Activated CD8-positive, alpha-beta T cell treated with anti-CD3 and anti-CD28 coated beads for 36 hours (primary cell): ENCODE measurements at regions not wholly inside any gene's neighbourhood (a gene's known extent, or its start where the extent isn't known, plus 50 kb on each side); places are given as distances from the start of the nearest gene placed in this dataset.

Source experiments
- ATAC-seq: fragments of 200-7000 bp; cut with Tn5 transposase; one replicate; pipeline ENCODE4 v1.10.0; 2021; ENCODE audit warnings: mild to moderate bottlenecking, moderate library complexity
- CTCF ChIA-PET: fragments of 350-600 bp; sonication (Branson Sonifier 250); formaldehyde crosslinking; loops from one replicate; lab custom pipeline; 2021; ENCODE audit warnings: antibody characterized with exemption; lab: Charles Lee
- POLR2A ChIA-PET: fragments of 350-600 bp; sonication (Branson Sonifier 250); formaldehyde crosslinking; loops from one replicate; lab custom pipeline; 2021; ENCODE audit warnings: antibody characterized with exemption; lab: Charles Lee
- DNase-seq: peaks from one replicate; pipeline ENCODE4 v3.0.0-alpha.2; 2020
- H3K27ac Mint-ChIP-seq: one replicate; pipeline ENCODE4 v1.8.0; 2021; ENCODE audit warnings: mild to moderate bottlenecking, mixed read lengths
- H3K27me3 Mint-ChIP-seq: one replicate; pipeline ENCODE4 v1.8.0; 2021; ENCODE audit warnings: mixed read lengths
- H3K36me3 Mint-ChIP-seq: one replicate; pipeline ENCODE4 v1.8.0; 2021; ENCODE audit warnings: low read depth, mixed read lengths
- H3K4me1 Mint-ChIP-seq: one replicate; pipeline ENCODE4 v1.8.0; 2021; ENCODE audit warnings: low read depth, mixed read lengths
- H3K4me3 Mint-ChIP-seq: one replicate; pipeline ENCODE4 v1.8.0; 2021; ENCODE audit warnings: mild to moderate bottlenecking, moderate library complexity, mixed read lengths
- H3K9me3 Mint-ChIP-seq: one replicate; pipeline ENCODE4 v1.8.0; 2021; ENCODE audit warnings: mixed read lengths
- intact Hi-C: fragments of 100-400 bp; cut with micrococcal nuclease; formaldehyde crosslinking; loops from one replicate; pipeline ENCODE4 v1.10.0; 2022
- TF ChIP-seq, protein P1 (sequence below): fragments of 200-600 bp; IDR thresholded peaks from one replicate; pipeline ENCODE4 v1.8.0; 2022; ENCODE audit warnings: antibody characterized with exemption, mild to moderate bottlenecking

DNA sequence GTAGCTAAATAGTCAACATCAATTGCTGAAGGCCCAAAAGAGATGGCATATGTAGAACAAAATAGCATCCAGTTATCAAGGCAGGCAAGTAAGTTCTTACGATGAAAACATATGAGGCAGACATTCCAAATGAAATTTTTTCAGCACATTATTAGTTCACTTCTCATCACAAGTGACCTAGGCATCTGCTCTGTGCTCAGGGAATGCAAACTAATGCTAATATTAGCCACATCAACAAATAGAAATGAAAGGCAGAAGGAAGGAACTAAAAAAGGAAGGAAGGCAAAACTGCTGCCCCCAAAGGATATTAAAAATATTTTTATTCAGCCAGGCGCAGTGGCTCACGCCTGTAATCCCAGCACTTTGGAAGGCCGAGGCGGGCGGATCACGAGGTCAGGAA is 51.2 kb upstream of the ROCK1 start:
- Mint-ChIP-seq H3K9me3 (no peaks in the 10 kb centered on the region), H3K27me3 (peaks cover 3% of the 10 kb centered on the region), H3K36me3 (no peaks in the 10 kb centered on the region), H3K4me3 (no peak overlapping the region), H3K27ac (no peak overlapping the region), H3K4me1 (no peaks in the 10 kb centered on the region)
- DNase-seq (no peak), ATAC-seq (no peak)
- ChIA-PET POLR2A (no interaction called here), CTCF (interaction anchor here (1.1 to 1.5 kb wide), 3 partner anchors 16 to 32 kb away, joined by 4 to 5 read pairs (median 5); no protein-coding TSS in a partner anchor)
- TF ChIP-seq, protein P1, sequence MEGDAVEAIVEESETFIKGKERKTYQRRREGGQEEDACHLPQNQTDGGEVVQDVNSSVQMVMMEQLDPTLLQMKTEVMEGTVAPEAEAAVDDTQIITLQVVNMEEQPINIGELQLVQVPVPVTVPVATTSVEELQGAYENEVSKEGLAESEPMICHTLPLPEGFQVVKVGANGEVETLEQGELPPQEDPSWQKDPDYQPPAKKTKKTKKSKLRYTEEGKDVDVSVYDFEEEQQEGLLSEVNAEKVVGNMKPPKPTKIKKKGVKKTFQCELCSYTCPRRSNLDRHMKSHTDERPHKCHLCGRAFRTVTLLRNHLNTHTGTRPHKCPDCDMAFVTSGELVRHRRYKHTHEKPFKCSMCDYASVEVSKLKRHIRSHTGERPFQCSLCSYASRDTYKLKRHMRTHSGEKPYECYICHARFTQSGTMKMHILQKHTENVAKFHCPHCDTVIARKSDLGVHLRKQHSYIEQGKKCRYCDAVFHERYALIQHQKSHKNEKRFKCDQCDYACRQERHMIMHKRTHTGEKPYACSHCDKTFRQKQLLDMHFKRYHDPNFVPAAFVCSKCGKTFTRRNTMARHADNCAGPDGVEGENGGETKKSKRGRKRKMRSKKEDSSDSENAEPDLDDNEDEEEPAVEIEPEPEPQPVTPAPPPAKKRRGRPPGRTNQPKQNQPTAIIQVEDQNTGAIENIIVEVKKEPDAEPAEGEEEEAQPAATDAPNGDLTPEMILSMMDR: no peak
- intact Hi-C loops: no loop called here

DNA sequence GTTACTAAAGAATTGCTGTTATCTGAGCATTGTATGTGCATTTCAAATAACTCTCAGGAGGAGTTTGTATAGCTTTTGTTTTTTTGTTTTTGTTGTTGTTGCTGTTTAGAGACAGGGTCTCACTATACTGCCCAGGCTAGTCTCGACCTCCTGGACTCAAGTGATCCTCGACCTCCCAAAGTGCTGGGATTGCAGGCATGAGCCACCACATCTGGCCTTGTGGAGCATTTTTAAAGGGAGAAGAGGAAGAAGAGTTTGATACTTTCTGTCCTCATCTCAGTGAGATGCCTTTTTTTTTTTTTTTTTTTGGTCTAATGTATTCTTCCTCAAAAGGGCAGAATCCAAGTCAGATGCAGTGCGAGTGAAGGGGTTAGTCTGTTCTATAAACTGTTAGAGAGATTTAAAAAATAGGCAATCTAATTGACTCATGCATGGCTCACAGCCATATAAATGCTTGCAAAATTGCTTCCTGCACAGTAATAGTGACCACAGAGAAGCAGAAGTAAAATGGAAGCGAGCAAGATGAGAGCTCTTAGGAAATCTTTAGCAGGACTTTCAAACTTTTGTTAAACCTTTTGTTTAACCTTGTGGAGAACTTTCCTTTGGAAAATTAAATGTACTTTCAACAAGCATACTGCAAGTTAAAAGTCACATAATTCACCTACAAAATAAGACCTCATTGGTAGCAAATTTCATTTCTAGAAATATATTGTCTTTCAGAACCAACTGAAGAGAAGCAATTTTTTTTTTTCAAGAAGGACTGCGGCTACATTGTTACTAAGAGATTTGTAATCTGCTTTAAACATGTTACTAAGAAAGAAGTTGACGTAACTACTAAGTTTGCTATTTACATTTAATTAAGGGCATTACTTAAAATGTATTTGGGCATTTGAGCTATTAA is 52.3 kb upstream of the ROCK1 start:
- H3K4me3 Mint-ChIP-seq: no peak overlapping the region
- CTCF ChIA-PET: interaction anchor here (1.1 to 1.3 kb wide), 2 partner anchors 15 to 31 kb away, joined by 4 to 5 read pairs; no protein-coding TSS in a partner anchor
- H3K27me3 Mint-ChIP-seq: peaks cover 3% of the 10 kb centered on the region

GRCh38 chr18:21164548-21165095 is 53.0 kb upstream of the ROCK1 start:
- Mint-ChIP-seq H3K4me3 (no peak overlapping the region), H3K4me1 (no peaks in the 10 kb centered on the region), H3K27me3 (peaks cover 5% of the 10 kb centered on the region), H3K9me3 (no peaks in the 10 kb centered on the region), H3K27ac (no peak overlapping the region), H3K36me3 (no peaks in the 10 kb centered on the region)
- TF ChIP-seq, protein P1: no peak
- DNase-seq: no peak
- POLR2A ChIA-PET: no interaction called here
- no peak for ATAC-seq
- CTCF ChIA-PET: interaction anchor here (1.5 kb wide), 1 partner anchor 14 kb away, joined by 5 read pairs; no protein-coding TSS in a partner anchor
- intact Hi-C loops: no loop called here

More for the DNA sequence above, 52.3 kb upstream of the ROCK1 start:
- ATAC-seq (no peak), DNase-seq (no peak)
- Mint-ChIP-seq H3K27ac (no peak overlapping the region), H3K9me3 (no peaks in the 10 kb centered on the region), H3K36me3 (no peaks in the 10 kb centered on the region), H3K4me1 (no peaks in the 10 kb centered on the region)
- intact Hi-C loops: no loop called here
- POLR2A ChIA-PET: no interaction called here
- TF ChIP-seq, protein P1: no peak

GRCh38 chr18:21167641-21168377 is 56.2 kb upstream of the ROCK1 start:
- ChIA-PET POLR2A (no interaction called here), CTCF (interaction anchor here (2.5 kb wide), 1 partner anchor 12 kb away, joined by 10 read pairs; no protein-coding TSS in a partner anchor)
- DNase-seq (no peak), ATAC-seq (no peak)
- no peaks in the 10 kb centered on the region for H3K4me1 Mint-ChIP-seq
- intact Hi-C loops: no loop called here
- no peak overlapping the region for H3K4me3 Mint-ChIP-seq
- H3K36me3 Mint-ChIP-seq: no peaks in the 10 kb centered on the region
- TF ChIP-seq, protein P1: no peak
- no peaks in the 10 kb centered on the region for H3K9me3 Mint-ChIP-seq
- H3K27ac Mint-ChIP-seq: no peak overlapping the region
- peaks cover 6% of the 10 kb centered on the region for H3K27me3 Mint-ChIP-seq
